DMS53 (cell line): ENCODE measurements at regions not wholly inside any gene's neighbourhood (a gene's known extent, or its start where the extent isn't known, plus 50 kb on each side); places are given as distances from the start of the nearest gene placed in this dataset.

Experiments
- DNase-seq: peaks from one replicate; lab custom pipeline; 2025; lab: John Stamatoyannopoulos, UW

DNA sequence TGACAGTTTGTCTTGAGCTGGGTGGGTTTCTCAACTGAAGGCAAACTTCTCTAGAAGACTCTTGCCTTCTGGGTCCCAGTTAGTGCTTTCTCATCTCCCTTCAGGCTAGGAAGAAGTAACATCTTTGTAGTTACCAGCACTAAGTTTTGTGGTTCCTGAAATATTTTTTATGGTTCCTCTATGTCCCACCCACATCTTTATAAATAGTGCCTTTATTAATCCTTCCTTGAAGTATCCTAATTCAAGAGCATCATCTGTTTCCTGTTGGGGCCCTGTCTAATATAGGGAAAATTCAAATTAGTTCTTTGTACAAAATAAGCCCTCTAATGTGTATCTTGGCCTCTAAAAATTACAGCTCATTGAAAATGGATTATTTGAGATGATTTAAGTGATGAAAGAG is 147.4 kb upstream of the MAOA start:
- DNase-seq = no peak

- no peak for DNase-seq
Measured at GRCh38 chrX:43510209-43510608, 145.9 kb upstream of the MAOA start.

GRCh38 chrX:43513085-43513484 is 143.0 kb upstream of the MAOA start:
- DNase-seq = no peak

GRCh38 chrX:43514820-43515219 is 141.3 kb upstream of the MAOA start:
- DNase-seq = no peak

GRCh38 chrX:43522582-43522981 is 133.5 kb upstream of the MAOA start:
- no peak for DNase-seq

- no peak for DNase-seq
Measured at GRCh38 chrX:43525901-43526610, 130.0 kb upstream of the MAOA start.

- no peak for DNase-seq
Measured at GRCh38 chrX:43526878-43527277, 129.2 kb upstream of the MAOA start.

DNA sequence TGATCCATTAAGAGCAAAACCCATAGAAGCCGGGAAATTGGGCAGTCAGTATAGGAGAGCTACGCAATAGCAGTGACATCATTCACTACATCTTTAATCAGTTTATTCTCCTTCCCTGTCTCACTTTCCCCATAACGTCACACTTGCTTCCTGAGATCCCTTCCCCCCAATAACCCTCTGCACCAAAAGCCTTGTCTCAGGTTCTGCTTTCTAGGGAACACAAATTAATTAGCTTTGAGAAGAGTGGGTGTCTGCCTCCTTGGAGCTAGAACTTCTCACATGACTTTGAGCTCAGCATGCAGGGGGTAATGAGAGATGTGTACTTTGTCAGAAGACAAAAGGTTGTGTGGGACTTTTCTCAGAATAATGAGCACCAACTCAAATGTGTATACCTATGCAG is 128.3 kb upstream of the MAOA start:
- DNase-seq = no peak

DNA sequence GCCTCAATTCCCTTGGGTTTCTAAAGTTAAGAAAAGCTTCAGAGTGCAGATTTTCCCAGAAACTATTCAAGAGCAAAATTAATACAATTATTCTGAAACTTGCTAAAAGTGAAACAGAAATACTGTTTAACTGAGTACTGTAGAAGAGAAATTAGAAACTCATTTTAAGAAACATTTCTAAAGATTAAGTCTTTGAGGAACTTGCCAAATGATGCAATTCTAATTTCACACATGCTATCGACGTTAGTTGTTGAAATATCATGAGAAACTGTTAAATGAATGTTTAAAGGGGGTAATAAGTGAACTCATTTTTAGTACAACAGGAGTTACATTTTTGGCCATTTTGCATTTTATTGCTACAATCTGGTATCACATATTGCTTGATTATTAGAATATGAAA is 125.3 kb upstream of the MAOA start:
- DNase-seq = no peak

GRCh38 chrX:43540318-43540717 is 115.8 kb upstream of the MAOA start:
- no peak for DNase-seq

DNA sequence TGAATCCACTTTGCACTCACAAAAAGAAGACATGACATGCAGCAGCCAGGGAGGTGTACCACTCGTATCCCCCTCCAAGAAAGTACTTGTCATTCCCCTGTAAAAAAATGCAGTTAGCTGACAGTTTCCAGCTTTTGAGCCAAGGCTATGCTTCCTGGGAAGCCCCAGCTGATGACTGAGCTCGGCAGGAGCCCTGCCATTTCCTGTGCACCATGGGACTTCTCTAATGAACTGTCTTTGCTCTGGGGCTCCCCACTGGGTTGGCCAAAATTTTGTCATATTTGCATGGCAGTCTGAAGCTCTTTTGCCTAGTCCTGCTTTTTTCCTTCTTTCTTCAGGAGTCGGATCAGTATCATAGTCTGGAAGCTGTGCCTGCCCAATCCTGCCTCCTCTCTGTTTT is 104.5 kb upstream of the MAOA start:
- peak; percentile 30 for DNase-seq

DNA sequence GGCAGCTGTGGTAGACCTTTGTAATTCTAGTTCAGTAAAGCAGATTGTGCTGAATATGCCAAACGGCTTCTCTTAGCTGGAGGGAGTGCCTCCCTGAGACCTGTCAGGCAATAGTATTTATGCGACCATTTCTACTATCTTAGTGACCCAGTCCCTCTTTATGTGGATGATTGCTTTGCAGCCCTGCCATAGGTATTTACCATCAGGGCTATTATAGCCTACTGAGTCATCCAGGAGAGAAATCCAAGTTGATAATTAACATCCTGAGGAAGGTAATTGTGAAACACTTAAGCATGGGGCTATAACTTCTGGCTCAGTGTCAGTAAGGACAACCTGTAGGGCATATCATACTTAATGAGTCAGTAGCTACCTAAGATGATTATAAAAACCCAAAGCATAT is 103.9 kb upstream of the MAOA start:
- peak; percentile 76 for DNase-seq

DNA sequence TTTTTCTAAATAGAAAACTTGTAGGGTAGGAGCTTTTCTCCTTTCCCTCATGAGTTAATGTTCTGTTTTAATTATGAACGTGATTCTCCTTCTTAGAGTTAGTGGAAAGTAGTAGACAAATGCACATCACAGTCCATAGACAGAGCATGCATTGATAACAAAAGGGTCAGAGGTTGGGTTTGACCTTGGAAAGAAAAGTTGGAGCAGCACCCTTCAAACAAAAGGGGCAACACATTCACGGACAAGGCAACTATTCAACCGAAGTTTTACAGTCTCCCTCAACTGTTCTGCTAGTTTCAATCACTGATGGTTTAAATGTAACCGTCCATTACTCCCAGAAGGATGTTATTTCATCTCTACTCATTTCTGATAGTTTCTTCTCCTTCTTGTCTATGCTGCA is 103.4 kb upstream of the MAOA start:
- no peak for DNase-seq

DNA sequence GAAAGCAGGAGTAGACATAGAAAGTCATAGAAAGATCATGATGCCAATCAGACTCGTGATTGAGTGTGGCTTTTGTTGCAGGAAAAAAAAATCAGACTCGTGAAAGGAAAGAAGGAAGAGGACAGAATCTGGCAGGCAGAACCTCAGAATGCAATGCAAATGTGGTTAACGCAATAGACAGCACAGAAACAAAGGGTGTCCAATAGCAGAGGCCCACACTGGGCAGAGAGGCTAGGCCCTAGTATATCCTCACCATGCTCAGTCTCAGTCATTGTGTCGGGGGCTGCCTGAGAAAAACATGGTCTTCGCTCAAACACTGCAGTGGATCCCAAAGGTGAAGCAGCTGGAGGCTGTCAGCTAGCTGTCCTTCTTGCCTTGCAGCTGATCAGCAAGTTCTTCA is 102.8 kb upstream of the MAOA start:
- no peak for DNase-seq

DNA sequence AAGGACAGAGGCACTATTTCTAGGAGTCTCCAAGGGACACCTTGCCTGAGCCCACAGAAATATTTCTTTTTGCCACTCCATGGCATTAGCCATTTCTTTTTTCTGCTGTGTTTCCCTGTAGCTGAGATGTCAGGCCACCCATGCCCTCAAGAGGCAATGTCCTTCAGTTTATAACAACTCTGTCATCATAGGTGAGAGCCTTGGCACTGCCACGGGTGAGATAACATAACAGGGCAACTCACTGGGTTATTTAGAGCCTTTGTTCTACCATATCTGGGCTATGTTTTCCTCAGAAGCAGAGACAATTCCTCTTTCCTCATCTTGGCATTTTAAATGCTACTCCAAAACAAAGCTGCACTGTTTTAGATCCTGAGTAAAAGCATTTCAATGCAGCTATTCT is 99.9 kb upstream of the MAOA start:
- peak; percentile 11 for DNase-seq

GRCh38 chrX:43557792-43558191 is 98.3 kb upstream of the MAOA start:
- DNase-seq = peak; percentile 78

GRCh38 chrX:43559644-43560043 is 96.5 kb upstream of the MAOA start:
- peak; percentile 81 for DNase-seq

DNA sequence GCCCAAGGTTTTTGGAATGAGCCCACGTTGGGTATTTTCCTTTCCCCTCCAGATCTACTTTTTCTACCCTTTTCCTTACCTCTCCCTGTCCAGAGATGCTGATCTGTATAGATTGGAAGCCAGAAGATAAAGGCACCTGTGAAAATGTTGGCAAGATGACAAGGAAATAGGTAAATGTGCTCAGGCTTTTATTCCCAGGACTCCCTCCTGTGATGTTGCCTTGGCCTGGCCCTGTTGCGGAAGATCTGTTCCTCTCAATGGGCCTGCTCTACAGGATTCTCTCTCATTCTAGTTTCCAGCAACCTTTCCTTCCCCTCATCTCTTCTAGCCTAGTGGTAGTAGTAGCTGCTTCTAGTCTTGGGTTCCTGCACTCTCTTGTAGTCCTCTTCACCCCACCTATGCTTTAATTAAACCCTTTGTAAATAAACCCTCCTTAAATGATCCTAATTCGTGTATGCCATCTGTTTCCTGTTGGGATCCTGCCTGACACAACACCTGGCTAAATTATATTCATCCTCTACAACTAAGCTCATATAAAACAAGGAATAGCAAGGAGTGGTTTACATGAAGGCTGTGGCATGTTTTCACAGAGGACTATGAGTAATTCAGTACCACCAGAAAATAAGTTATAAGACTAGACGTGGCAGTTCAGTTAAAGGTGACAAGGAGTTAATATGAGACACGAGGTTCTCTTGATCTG is 95.7 kb upstream of the MAOA start:
- peak; percentile 73 for DNase-seq

DNA sequence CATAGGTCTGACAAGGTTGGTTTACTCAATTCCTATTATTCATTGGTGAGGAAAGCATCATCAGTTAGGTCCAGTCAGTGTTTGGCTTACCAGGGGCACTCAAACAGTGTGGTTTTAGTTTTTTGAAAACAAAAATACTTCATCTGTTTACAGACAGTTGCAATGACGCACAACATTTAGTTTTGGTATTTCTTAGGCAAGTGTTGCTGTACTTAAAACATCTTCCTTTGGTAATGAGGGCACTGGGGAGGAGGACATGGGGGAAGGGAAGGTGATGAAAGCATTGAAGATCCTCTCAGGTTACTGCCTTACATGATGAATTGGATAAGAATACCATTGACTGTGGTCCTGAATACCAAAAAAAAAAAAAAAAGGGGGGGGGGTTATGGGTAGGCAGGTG is 93.7 kb upstream of the MAOA start:
- DNase-seq = no peak

DNA sequence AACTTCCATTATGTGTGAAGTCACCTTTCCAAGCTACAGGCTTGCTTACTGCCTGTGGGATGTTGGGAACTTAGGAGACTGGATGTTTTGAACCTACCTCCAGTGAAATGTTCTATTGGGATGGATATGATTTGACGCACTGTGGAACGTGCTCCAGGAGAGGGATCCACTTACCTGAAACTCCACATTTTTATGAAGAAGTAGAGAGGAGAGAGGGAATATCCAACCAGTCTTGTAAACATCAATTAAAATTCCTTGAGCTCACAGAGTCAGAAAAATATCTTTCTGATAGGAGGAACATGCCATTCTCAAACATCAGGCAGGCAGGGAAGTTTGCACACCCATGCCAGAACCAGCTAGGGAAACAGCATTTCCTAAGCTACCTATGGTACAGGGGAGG is 91.1 kb upstream of the MAOA start:
- DNase-seq = no peak

DNA sequence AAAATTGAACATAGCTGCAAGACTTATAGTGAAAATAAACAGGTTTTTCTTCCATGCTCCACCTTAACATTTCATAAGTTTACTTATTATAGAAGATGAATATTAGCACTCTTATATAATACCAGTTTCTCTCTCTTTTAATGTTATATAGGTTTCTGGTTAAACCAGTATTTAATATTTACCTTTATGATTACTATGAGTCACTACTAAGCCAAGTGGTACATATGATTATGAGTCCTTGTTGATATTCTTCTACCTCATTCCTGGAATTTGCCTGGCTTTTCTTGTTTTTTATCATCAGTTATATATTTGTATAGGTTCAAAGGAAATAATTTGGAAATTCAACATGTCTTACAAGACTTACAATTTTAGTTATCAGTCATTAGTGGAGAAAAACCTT is 89.9 kb upstream of the MAOA start:
- DNase-seq = peak; percentile 73

DNA sequence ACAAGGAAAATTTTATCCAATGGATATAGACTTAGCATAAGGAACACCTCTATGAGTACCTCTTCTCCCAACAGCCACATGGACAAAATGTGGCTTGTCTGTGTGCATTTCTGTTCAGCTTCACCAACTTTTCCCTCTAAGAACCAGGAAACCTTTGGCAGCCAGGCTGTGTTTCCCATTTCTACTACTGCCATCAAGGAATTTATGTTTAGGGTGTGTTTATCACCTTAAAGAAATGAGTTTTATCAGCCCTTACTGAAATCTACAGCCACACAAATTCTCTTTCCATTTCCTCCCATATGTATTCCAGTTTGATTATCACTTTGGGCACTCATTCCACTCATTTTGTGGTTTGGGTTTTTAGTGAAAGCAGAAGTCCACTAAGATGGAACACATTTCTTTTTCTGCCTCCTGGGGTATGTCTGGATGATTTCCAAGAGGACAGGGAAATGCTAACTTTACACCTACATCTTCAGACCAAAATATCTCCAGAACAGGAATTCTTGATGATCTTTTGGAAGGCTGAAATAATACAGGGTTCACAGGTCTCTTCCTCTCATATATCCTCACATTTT is 82.6 kb upstream of the MAOA start:
- DNase-seq = no peak

GRCh38 chrX:43580621-43581020 is 75.5 kb upstream of the MAOA start:
- no peak for DNase-seq

DNA sequence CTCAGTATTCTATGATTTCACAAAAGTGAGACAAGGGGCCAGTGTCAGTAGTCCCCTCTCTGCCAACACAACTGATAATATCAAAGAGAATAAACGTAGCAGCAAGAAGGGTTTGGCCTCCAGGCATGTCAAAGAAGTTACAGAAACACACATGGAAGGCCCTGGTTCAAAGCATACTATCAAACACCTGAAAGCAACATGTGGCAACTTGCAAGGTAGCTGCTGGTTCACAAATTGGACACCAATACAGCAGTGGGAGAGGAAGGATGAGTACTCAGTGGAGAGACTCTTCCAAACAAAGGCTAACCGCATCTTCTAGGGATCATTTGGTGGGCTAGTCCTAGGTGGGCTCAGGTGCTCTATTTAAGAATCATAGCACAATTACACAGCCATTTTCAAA is 74.9 kb upstream of the MAOA start:
- DNase-seq = no peak
